GM19025 (cell line): ENCODE measurements at regions not wholly inside any gene's neighbourhood (a gene's known extent, or its start where the extent isn't known, plus 50 kb on each side); places are given as distances from the start of the nearest gene placed in this dataset.
"Not testable (repeated sequence)": the region's sequence is repeated elsewhere in the genome, so short reads cannot be mapped to it uniquely, and the experiment has no call there.

ENCODE experiments used
- ATAC-seq: cut with Tn5 transposase; IDR thresholded peaks from one replicate; pipeline ENCODE4 v1.9.1; 2021; ENCODE audit warnings: mild to moderate bottlenecking, low read depth, moderate library complexity; ENCODE audit not compliant: unreplicated experiment

- ATAC-seq = no peak
Measured at GRCh38 chr18:68387246-68387645, 327.7 kb downstream of the TMX3 start.

- ATAC-seq = not testable (repeated sequence)
Measured at GRCh38 chr18:68383979-68384378, 330.9 kb downstream of the TMX3 start.

- ATAC-seq = no peak
Measured at GRCh38 chr18:68376926-68377325, 338.0 kb downstream of the TMX3 start.

DNA sequence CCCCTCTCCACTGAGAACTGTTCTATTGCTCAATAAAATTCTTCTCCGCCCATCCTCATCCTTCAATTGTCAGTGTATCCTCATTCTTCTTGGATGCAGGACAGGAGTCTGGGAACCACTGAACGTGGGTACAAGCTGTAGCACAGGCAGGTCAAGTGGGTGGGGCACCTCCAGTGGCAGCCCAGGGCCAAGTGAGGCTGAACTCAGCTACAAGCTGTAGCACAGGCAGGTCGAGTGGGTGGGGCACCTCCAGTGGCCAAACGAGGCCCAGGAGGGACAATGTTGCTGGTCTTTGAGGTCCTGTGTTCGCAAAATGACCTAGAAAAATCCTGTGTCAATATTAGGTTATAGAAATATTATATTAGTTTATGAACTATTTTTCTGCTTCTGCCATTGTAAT lies 352.0 kb downstream of the TMX3 start:
- no peak for ATAC-seq

GRCh38 chr18:68355637-68356036 lies 359.3 kb downstream of the TMX3 start:
- no peak for ATAC-seq

GRCh38 chr18:68354176-68354575 lies 360.7 kb downstream of the TMX3 start:
- ATAC-seq = no peak

GRCh38 chr18:68342039-68342659 lies 372.8 kb downstream of the TMX3 start:
- ATAC-seq = no peak

DNA sequence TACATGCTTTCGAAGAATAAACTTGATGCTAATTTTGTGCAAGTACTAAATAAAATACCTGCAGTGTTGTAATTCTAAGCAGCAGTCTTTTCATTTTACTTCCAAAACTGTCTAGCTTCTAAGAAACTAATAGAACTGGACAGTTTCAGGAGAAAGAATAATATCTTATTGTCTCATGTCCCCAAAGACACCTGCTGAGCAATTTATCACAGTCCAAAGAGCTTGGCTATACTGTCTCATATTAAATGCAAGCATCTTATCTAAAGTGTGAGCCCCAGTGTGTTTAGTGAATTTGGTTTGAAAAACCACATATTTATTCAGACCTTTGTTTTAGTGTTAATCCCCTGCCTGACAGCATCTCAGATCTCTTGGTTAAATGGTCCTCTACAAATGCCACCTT lies 374.3 kb downstream of the TMX3 start:
- ATAC-seq = no peak

GRCh38 chr18:68330658-68331057 lies 384.2 kb downstream of the TMX3 start:
- no peak for ATAC-seq

- ATAC-seq = no peak
Measured at GRCh38 chr18:68323921-68324320, 391.0 kb downstream of the TMX3 start.

- ATAC-seq = no peak
Measured at GRCh38 chr18:68316636-68317035, 398.3 kb downstream of the TMX3 start.

- ATAC-seq = no peak
Measured at GRCh38 chr18:68314403-68314802, 400.5 kb downstream of the TMX3 start.

DNA sequence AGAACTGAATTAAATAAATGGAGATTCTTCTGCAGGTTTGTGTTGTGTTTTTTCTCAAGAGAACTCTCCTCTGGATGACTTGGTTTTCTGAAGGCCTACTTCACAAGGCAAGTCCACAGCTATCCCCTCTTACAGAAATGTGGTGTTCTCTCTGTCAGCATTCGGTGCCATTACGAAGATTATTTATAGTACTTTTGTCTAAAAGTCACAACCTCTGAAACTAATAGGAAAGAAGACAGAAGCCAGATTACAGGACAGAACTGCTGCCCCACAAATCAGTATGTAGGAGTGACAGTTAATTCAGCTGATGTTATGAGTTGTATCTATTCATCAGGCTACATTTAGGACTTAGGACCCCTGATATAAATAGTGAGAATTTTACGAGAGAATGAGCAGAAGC lies 413.5 kb downstream of the TMX3 start:
- no peak for ATAC-seq

- no peak for ATAC-seq
Measured at GRCh38 chr18:68299906-68300305, 415.0 kb downstream of the TMX3 start.

GRCh38 chr18:68298330-68298729 lies 416.6 kb downstream of the TMX3 start:
- no peak for ATAC-seq

GRCh38 chr18:68288408-68288807 lies 426.5 kb downstream of the TMX3 start:
- no peak for ATAC-seq

DNA sequence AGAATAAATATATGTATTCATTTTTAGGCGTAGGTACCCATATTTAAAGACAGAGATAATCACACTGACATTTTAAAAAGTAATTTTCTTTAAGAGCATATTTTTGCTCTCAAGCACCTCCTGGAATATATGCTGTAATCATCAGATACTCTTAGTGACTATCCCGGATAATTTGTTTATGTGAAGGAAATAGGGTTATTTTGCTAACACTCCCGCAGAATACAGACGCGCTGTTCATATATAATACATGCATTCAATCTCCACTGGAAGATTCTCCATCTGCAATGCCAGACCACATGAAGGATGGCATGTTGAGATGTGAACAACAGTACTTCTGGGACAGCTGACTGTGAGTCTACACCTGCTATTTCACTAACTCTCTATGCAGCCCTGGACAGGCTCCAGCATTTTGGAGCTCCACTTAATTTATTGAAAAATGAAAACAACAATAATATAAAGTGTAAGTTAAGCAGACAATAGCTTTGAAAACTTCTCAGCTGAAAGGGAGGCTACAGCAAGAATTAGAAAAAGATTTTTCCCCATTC lies 430.6 kb downstream of the TMX3 start:
- no peak for ATAC-seq

- no peak for ATAC-seq
Measured at GRCh38 chr18:68283834-68284233, 431.1 kb downstream of the TMX3 start.

DNA sequence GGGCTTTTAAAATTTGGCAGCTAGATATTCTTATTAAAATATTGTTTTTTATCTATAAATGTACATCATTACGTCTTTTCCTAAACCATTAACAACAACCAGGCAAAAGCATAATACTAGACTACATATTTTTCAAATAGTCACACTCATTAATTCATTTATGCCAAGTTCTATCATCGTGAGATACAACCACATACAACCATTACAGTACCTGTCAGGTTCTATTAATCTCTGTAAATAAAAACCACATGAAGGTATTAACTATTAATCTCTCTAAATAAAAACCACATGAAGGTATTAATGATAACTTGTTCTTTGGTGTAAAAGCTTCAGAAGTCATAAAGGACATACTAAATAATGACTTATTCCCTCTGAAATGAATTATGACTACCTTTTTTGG lies 432.7 kb downstream of the TMX3 start:
- ATAC-seq = no peak

- ATAC-seq = no peak
Measured at GRCh38 chr18:68275616-68276015, 439.3 kb downstream of the TMX3 start.

DNA sequence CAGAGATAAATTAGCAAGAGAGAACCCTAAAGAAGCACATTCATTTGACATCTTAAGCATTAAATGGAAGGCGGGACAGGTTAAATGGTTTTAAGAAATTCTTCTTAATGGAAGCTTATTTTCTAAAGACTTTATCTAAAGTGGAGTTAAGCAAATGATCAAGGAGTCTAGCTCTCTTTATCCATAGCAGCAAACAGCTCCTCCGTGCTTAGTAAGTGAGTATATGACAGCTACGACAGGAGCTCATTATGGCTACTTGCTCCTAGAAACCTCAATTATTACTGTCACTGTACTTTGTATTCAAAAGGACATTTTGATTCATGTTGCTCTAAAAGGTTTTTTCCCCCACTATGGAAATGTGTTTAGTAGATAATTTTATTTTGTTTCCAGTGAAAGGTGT lies 444.9 kb downstream of the TMX3 start:
- ATAC-seq = no peak

- no peak for ATAC-seq
Measured at GRCh38 chr18:68267583-68267982, 447.3 kb downstream of the TMX3 start.

DNA sequence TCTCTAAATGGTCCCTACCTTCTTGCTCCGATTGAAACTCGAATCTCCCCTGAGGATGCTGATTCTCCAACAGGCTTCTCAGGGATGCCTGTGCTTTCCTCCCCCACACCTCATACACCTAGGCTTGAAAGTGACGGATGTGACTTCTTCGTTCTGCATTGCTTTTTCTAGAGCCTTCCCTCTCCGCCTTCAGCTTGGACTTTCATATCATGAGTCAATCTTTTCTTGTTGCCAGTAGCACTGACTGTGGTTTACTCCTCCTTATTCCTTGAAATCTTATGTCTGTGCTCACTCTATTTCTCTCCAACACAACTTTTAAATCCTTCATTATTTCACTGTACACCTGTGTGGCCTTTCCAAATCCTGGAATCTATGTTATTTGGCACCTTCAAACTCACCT lies 451.4 kb downstream of the TMX3 start:
- no peak for ATAC-seq
